PFSK-1 (cell line): ENCODE measurements at regions not wholly inside any gene's neighbourhood (a gene's known extent, or its start where the extent isn't known, plus 50 kb on each side); places are given as distances from the start of the nearest gene placed in this dataset.

Source experiments
- FOXP2 ChIP-seq: optimal IDR thresholded peaks from 2 replicates; pipeline ENCODE3; 2011; ENCODE audit warnings: borderline replicate concordance, control low read depth, inconsistent platforms; ENCODE audit not compliant: insufficient read depth; ENCODE audit errors: extremely low read length, extremely low read depth
- POLR2AphosphoS5 ChIP-seq: IDR thresholded peaks from 2 replicates; pipeline ENCODE4 v1.6.1; 2012; ENCODE audit warnings: low read depth, mild to moderate bottlenecking, control low read depth, low read length, moderate library complexity
- REST ChIP-seq, 2 experiments: IDR thresholded peaks; 2 replicates each; pipeline versions ENCODE4 v1.6.1 to v1.8.0; 2011 to 2012; ENCODE audit warnings: low read depth in 2 of 2, low read length in 2 of 2, control low read depth in 1 of 2, inconsistent platforms in 1 of 2, mild to moderate bottlenecking in 1 of 2, moderate library complexity in 1 of 2; ENCODE audit not compliant: insufficient read depth in 1 of 2
- SIN3A ChIP-seq: IDR thresholded peaks from 2 replicates; pipeline ENCODE4 v1.6.1; 2012; ENCODE audit warnings: mild to moderate bottlenecking, low read length, moderate library complexity, borderline replicate concordance; ENCODE audit not compliant: insufficient read depth
- TAF1 ChIP-seq: IDR thresholded peaks from 2 replicates; pipeline ENCODE4 v1.6.1; 2012; ENCODE audit warnings: low read length, control low read depth, borderline replicate concordance; ENCODE audit not compliant: insufficient read depth

- no peak for TF ChIP-seq SIN3A
- TF ChIP-seq POLR2AphosphoS5: no peak
- no peak for TF ChIP-seq REST (IDR thresholded peaks at IDR 0.05; ENCODE audit: insufficient read depth in 1 of 2, low read depth in 2 of 2, low read length in 2 of 2)
- no peak for TF ChIP-seq FOXP2
- TF ChIP-seq TAF1: no peak
Measured at GRCh38 chr3:72379500-72380187, 468.6 kb downstream of the SHQ1 start.

- TF ChIP-seq SIN3A (no peak), REST (IDR thresholded peaks at IDR 0.05; ENCODE audit: insufficient read depth in 1 of 2, low read depth in 2 of 2, low read length in 2 of 2) (no peak), POLR2AphosphoS5 (no peak), FOXP2 (no peak), TAF1 (no peak)
Measured at GRCh38 chr3:72378287-72378686, 470.0 kb downstream of the SHQ1 start.

GRCh38 chr3:72376956-72377710 is 471.1 kb downstream of the SHQ1 start:
- TF ChIP-seq SIN3A (no peak), TAF1 (no peak), POLR2AphosphoS5 (no peak), FOXP2 (no peak), REST (IDR thresholded peaks at IDR 0.05; ENCODE audit: insufficient read depth in 1 of 2, low read depth in 2 of 2, low read length in 2 of 2) (no peak)

- TF ChIP-seq FOXP2 (no peak), REST (IDR thresholded peaks at IDR 0.05; ENCODE audit: insufficient read depth in 1 of 2, low read depth in 2 of 2, low read length in 2 of 2) (no peak), SIN3A (no peak), POLR2AphosphoS5 (no peak), TAF1 (no peak)
Measured at GRCh38 chr3:72375237-72376076, 472.8 kb downstream of the SHQ1 start.
